Suppressor macrophage (primary cell): ENCODE measurements at regions not wholly inside any gene's neighbourhood (a gene's known extent, or its start where the extent isn't known, plus 50 kb on each side); places are given as distances from the start of the nearest gene placed in this dataset.
"Not testable (repeated sequence)": the region's sequence is repeated elsewhere in the genome, so short reads cannot be mapped to it uniquely, and the experiment has no call there.

Source experiments
- DNase-seq, 4 experiments: peaks; one replicate each; pipeline ENCODE4 v3.0.0-alpha.2; 2020 to 2022

GRCh38 chr5:135279328-135279727 is 119.7 kb downstream of the MACROH2A1 start:
- no peak for DNase-seq

- DNase-seq = no peak
These were observed 122.9 kb downstream of the MACROH2A1 start for GRCh38 chr5:135276151-135276550.

GRCh38 chr5:135273212-135273611 is 125.8 kb downstream of the MACROH2A1 start:
- DNase-seq = no peak

- no peak for DNase-seq
These were observed 126.7 kb downstream of the MACROH2A1 start for GRCh38 chr5:135272311-135272805.

DNA sequence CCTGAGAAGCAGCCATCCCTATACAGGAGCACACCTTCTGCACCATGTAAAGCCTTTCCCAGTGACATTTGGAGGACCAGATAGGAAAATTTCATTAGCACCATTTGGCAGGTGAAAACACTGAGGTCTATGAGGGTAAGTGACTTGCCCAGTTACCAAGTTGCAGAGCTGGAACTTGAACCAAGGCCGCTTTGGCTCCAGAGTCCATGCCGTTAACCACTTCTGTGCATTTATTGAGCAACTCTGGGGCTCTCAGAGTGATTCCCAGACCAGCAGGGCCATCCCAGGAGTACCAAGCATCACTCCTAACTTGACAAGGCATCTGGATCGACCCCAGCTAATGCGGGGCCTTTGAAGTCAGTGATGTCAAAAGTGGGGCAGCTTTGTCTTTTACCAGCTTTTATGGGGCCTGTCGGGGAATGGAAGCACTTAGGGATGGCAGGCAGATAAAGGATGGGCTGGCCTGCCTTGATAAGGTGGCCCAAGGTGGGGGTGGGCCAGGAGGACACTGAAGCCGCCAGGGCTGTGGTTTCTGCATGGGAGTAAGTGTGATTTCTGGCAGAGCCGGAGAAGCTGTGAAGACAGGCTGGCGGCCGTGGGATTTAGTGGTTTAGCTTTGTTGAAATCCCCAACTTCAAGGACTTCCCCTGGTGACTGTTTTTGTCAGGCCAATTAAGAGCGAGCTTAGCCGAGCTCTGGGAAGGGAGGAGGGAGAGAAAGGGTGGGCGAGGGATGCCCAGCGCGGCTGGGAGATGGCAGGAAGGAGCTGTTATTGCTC is 127.3 kb downstream of the MACROH2A1 start:
- DNase-seq = peak; percentile 6 to 66 (median 45)

DNA sequence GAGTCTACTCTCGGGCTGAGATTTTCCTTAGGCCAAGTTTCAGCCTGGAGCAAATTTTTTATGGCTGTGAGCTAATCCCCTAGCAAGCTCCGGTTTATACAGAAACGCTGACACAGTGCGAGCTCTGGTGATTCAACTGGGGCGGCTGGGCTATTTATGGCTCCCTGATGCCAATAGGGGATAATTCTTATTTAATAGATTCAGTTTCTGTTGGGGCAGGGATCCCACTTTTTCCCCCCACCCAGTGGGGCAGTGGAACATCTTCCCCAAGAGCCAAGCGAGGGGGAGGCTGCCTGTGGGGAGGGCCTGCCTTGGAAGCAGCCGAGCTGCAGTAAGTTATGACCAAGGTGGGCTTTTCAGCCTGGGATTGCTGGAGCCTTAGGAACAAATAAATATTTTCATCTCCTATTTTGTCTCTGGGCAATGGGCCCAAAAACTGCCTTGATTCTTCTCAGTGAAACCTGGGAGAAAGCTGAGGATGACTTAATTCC is 129.1 kb downstream of the MACROH2A1 start:
- no peak for DNase-seq

DNA sequence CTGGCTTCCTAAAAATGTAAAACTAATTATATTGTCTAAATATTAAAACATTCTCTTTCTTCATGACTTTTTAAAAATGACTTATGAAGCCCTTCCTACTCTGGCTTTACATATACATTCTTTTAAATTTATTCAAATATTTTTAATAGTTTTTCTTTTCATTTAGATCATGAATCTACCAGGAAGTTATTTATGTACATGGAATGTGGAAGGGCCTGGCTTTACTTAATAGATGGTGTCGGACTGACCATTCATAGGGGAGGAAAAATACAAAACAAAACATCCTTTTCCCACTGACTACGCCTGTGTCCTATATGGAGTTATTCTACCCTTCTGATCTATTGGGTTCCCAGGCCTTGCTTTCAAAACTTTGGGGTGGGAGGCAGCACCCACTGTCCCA is 129.8 kb downstream of the MACROH2A1 start:
- DNase-seq = no peak

- no peak for DNase-seq
These were observed 132.1 kb downstream of the MACROH2A1 start for GRCh38 chr5:135266975-135267374.

DNA sequence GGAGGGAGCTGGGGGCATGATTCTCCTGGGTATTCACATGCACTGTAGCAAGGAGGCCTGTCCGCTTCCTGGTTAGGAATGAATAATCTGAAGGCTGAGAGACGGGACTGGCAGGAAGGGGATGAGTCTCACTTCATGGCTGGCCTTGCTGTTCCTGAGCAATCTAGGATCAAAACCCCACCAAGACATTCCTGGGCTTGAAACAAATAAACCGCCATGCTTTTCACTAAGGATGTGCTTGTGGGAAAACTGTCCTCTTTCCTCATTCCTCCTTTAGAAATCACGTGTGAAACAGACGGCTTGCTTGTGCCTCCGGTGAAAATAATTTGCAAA is 132.8 kb downstream of the MACROH2A1 start:
- no peak for DNase-seq

DNA sequence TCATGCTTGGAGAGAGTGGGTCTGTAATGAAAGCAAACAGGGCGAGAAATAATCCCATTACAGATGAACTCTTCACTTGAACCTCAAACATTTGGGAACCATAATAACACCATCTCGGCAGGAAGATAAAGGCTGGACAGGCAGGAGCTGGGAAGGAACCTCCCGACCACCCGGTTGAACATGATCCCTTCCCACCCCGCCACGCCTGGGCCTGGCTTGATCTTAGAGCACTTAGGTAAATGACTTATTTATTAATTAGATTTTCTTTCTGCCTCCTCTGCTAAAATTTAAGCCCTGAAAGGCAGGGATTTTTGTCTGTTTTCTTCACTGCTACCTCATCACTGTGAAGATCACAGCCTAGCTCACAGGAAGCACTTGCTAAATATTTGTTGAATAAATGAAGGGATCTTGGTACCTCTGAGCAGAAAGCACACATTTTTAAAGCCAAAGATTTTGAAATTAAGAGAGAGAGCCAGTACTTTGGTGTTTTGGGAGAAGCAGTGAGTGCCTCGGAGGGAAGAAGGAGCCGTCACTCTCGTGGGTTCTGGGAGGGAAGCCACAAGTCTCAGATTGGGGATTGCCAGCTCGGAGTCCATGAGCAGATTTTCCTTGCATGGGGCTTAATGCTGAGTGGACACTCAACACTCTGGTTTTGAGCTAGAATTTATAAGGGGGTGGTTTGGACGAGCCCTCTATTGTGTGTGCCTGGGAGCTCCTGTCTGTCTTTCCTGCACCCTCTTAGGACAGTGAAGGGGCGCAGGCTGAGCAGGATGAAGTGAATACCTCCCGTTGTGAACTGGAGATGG is 133.3 kb downstream of the MACROH2A1 start:
- DNase-seq = no peak

- DNase-seq = no peak
These were observed 134.3 kb downstream of the MACROH2A1 start for GRCh38 chr5:135264451-135265440.

- DNase-seq = no peak
These were observed 135.9 kb downstream of the MACROH2A1 start for GRCh38 chr5:135263022-135263668.

GRCh38 chr5:135262364-135262763 is 136.7 kb downstream of the MACROH2A1 start:
- no peak for DNase-seq

GRCh38 chr5:135260108-135260507 is 138.9 kb downstream of the MACROH2A1 start:
- DNase-seq = not testable (repeated sequence)

- no peak for DNase-seq
These were observed 143.4 kb downstream of the MACROH2A1 start for GRCh38 chr5:135255461-135256178.

DNA sequence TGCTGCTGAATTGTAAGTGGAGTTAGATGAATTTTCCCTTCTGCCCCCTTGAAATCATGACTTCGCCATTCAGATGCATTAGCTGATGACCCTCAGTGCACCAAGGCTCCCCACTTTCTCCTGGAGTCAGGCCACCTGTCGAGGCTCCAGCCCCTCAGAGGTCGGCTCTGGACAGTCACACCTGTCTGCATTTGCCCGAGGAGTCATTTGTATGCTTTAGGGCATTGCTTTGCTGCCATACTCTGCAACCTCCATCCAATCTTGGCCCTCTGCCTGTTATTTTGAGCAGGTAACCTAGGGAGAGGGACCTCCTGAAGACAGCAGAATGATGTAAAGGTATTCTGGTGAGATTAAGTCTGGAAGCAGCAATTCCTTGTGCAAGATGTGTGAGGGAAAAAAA is 144.8 kb downstream of the MACROH2A1 start:
- no peak for DNase-seq

- DNase-seq = no peak
These were observed 145.3 kb downstream of the MACROH2A1 start for GRCh38 chr5:135253601-135254178.

- DNase-seq = no peak
These were observed 147.9 kb downstream of the MACROH2A1 start for GRCh38 chr5:135251093-135251492.

- no peak for DNase-seq
These were observed 148.4 kb downstream of the MACROH2A1 start for GRCh38 chr5:135250671-135251070.

GRCh38 chr5:135249658-135250057 is 149.4 kb downstream of the MACROH2A1 start:
- DNase-seq = no peak

- no peak for DNase-seq
These were observed 150.2 kb downstream of the MACROH2A1 start for GRCh38 chr5:135248801-135249231.
